ENCODE measurements at regions not wholly inside any gene's neighbourhood (a gene's known extent, or its start where the extent isn't known, plus 50 kb on each side); places are given as distances from the start of the nearest gene placed in this dataset.

DNA sequence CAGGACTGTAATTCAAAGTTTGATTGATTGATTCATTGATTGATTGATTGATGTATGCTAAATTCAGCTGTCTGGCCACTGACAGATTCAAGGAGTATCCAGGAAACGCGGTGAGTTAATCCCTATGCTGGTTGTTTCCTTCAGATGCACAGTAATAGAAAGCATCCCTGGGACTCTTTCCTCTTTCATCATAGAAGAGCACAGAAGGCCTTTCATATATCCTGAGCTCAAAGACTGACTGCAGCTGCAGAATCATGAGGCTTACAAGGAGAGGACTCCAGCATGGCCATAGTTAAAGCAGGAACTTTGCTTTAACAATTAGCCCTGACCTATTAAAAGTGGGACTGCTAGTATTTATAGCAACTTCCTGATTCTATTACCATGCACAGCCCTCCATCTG lies 187.7 kb upstream of the TMTC1 start:
- no peaks in the 10 kb centered on the region for H3K36me3 ChIP-seq
- TF ChIP-seq, protein P1, sequence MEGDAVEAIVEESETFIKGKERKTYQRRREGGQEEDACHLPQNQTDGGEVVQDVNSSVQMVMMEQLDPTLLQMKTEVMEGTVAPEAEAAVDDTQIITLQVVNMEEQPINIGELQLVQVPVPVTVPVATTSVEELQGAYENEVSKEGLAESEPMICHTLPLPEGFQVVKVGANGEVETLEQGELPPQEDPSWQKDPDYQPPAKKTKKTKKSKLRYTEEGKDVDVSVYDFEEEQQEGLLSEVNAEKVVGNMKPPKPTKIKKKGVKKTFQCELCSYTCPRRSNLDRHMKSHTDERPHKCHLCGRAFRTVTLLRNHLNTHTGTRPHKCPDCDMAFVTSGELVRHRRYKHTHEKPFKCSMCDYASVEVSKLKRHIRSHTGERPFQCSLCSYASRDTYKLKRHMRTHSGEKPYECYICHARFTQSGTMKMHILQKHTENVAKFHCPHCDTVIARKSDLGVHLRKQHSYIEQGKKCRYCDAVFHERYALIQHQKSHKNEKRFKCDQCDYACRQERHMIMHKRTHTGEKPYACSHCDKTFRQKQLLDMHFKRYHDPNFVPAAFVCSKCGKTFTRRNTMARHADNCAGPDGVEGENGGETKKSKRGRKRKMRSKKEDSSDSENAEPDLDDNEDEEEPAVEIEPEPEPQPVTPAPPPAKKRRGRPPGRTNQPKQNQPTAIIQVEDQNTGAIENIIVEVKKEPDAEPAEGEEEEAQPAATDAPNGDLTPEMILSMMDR (IDR thresholded peaks at IDR 0.05): no peak
- TF ChIP-seq POLR2A (IDR thresholded peaks at IDR 0.05): no peak
- no peak for TF ChIP-seq EP300 (IDR thresholded peaks at IDR 0.05)
- no peak overlapping the region for H3K27ac ChIP-seq
- intact Hi-C loops (cut with DNase I): no loop called here
- H3K4me1 ChIP-seq (ENCODE audit: insufficient read depth): no peaks in the 10 kb centered on the region
- no peak for DNase-seq
- no peaks in the 10 kb centered on the region for H3K27me3 ChIP-seq
- 66 to 82% (median 76%) methylated on average over 2 of the region's 2 CpGs for WGBS, 3 donors
- no peaks in the 10 kb centered on the region for H3K9me3 ChIP-seq
- no peak overlapping the region for H3K4me3 ChIP-seq

DNA sequence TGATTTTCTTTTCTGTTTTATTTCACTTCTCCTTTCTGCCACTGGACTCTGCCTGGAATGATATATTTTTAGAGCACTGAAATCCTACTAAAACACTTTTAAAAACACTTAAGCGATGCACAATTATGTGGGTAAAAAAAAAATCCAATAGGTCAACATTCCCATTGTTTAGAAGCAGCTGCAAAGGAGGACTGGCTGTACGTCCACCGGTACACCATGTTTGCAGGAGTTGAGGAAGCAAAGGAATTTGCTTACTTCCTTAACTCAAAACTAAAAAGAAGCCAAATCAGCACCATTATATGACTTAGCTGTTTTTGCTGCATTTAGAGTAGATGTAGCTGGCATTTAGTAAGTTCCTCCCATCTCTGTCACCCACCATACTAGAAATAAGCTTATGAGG lies 186.8 kb upstream of the TMTC1 start:
- 9 to 18% (median 13%) methylated on average over 3 of the region's 3 CpGs for WGBS, 3 donors
- H3K27ac ChIP-seq: no peak overlapping the region

DNA sequence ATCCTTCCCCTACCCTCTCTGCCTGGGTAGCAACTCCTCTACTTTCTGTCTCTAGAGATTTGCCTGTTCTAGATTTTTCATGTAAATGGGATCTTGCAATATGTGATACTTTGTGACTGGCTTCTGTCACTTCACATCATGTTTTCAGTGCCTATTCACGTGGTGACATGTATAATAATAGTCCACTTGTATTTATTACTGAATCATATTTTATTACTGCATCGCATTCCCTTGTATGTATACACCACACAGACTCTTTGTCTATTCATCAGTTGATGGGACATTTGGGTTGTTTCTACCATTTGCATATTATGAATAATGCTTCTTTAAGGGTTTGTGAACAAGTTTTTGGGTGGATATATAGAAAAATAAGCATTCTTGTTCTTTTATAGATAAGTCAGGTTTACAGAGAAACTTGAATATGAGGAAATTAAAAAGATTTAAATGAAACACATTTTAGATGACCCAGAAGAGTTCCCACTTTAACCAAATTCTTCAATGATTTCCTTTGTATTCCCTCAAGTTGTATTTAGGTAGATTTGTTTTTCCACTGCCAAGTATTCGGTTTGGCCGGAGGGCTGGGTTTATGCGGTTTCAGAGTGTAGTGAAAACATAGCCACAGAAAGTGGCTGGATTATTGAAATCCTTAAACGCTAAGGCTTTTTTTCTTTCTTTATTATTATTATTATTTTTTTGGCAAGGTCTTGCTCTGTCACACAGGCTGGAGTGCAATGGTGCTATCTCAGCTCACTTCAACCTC lies 178.7 kb upstream of the TMTC1 start:
- H3K27ac ChIP-seq: no peak overlapping the region
- no peak for TF ChIP-seq EP300 (IDR thresholded peaks at IDR 0.05)
- TF ChIP-seq, protein P1 (IDR thresholded peaks at IDR 0.05): no peak
- TF ChIP-seq POLR2A (IDR thresholded peaks at IDR 0.05): no peak
- intact Hi-C loops (cut with DNase I): no loop called here
- no peaks in the 10 kb centered on the region for H3K27me3 ChIP-seq
- 82 to 87% (median 85%) methylated on average over 6 of the region's 6 CpGs for WGBS, 3 donors
- no peak for DNase-seq
- no peaks in the 10 kb centered on the region for H3K4me1 ChIP-seq (ENCODE audit: insufficient read depth)
- no peaks in the 10 kb centered on the region for H3K9me3 ChIP-seq
- no peak overlapping the region for H3K4me3 ChIP-seq
- no peaks in the 10 kb centered on the region for H3K36me3 ChIP-seq

More for the DNA sequence above, 186.8 kb upstream of the TMTC1 start:
- TF ChIP-seq, protein P1 (IDR thresholded peaks at IDR 0.05): no peak
- no peak for TF ChIP-seq POLR2A (IDR thresholded peaks at IDR 0.05)
- TF ChIP-seq EP300 (IDR thresholded peaks at IDR 0.05): no peak
- DNase-seq: no peak
- no peaks in the 10 kb centered on the region for H3K36me3 ChIP-seq
- intact Hi-C loops (cut with DNase I): no loop called here
- no peak overlapping the region for H3K4me3 ChIP-seq
- H3K9me3 ChIP-seq: no peaks in the 10 kb centered on the region
- H3K27me3 ChIP-seq: no peaks in the 10 kb centered on the region
- no peaks in the 10 kb centered on the region for H3K4me1 ChIP-seq (ENCODE audit: insufficient read depth)

DNA sequence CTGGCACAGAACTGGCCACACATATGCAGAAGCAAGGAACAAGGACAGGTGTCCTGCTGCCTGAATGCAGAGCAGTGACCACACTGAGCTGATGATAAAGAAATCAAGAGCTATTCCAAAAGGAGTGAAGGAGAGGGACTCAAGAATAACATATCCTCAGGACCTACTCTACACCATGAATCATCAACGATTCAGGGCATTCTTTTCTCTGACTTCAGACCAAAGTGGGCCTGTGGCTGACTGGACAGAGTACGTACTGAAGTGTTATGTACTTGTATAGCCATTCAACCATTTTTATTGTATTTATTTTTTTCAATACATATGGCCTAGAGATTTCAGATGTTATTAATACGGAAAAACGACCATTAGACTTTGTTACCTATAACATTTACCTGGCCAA lies 177.5 kb upstream of the TMTC1 start:
- intact Hi-C loops (cut with DNase I): no loop called here
- H3K4me1 ChIP-seq (ENCODE audit: insufficient read depth): no peaks in the 10 kb centered on the region
- H3K27ac ChIP-seq: no peak overlapping the region
- no peak overlapping the region for H3K4me3 ChIP-seq
- WGBS, 3 donors: 78 to 95% (median 91%) methylated on average over 4 of the region's 4 CpGs
- H3K9me3 ChIP-seq: no peaks in the 10 kb centered on the region
- no peaks in the 10 kb centered on the region for H3K27me3 ChIP-seq
- TF ChIP-seq EP300 (IDR thresholded peaks at IDR 0.05) (no peak), POLR2A (IDR thresholded peaks at IDR 0.05) (no peak)
- TF ChIP-seq, protein P1 (IDR thresholded peaks at IDR 0.05): no peak
- no peaks in the 10 kb centered on the region for H3K36me3 ChIP-seq
- DNase-seq: no peak

Measured in ovary (tissue), 7 donors.